PC-9 (cell line): ENCODE measurements at regions not wholly inside any gene's neighbourhood (a gene's known extent, or its start where the extent isn't known, plus 50 kb on each side); places are given as distances from the start of the nearest gene placed in this dataset.

Source experiments
- CTCF ChIP-seq: fragments of 200-600 bp; sonication (generic); conservative IDR thresholded peaks from 2 replicates; pipeline ENCODE4 v1.6.1; 2017; ENCODE audit warnings: mixed run types, antibody characterized with exemption, mild to moderate bottlenecking, moderate library complexity
- EZH2 ChIP-seq: fragments of 200-600 bp; sonication (generic); IDR thresholded peaks from 2 replicates; pipeline ENCODE4 v1.8.0; 2017; ENCODE audit warnings: antibody characterized with exemption, low read depth

DNA sequence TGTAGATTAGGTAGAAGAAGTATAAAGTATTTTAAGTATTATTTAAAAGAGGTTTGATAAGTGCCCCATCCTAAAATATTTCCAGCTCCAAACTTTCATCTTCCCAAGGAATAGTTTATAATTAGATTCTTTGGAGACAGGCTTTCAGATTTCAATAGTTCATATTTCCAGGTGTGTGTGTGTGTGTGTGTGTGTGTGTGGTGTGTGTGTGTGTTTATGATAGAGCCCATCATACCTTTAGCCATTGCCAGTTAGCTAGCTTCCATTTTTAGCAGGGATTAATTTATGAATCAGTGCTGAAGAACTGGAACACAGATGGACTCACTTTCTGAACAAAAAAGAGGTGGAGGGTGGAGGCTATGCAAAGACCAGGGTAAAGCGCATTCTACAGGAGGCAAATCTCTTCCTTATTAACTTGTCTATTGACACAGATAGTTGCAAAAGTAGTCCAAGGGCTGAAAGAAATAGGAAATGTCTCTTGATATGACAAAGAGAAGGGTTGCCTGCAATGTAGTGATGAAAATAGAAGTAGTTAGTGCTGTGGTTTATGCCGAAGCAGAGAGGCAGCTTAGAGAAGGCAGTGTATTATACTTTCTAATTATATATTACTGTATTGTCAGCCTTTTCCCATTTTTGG, 301.1 kb downstream of the MAN2A1 start:
- no peak for TF ChIP-seq CTCF
- TF ChIP-seq EZH2, result no peak
